IMR-90 (cell line): ENCODE measurements at regions not wholly inside any gene's neighbourhood (a gene's known extent, or its start where the extent isn't known, plus 50 kb on each side); places are given as distances from the start of the nearest gene placed in this dataset.

Source experiments
- RFX5 ChIP-seq: IDR thresholded peaks from 2 replicates; pipeline ENCODE4 v1.8.0; 2012; ENCODE audit warnings: low read depth, mild to moderate bottlenecking, low read length, moderate library complexity
- TF ChIP-seq, protein P1 (sequence below): conservative IDR thresholded peaks from 2 replicates; pipeline ENCODE4 v1.5.1; 2012; ENCODE audit warnings: mild to moderate bottlenecking, low read depth, low read length, improper control_type of control experiment

DNA sequence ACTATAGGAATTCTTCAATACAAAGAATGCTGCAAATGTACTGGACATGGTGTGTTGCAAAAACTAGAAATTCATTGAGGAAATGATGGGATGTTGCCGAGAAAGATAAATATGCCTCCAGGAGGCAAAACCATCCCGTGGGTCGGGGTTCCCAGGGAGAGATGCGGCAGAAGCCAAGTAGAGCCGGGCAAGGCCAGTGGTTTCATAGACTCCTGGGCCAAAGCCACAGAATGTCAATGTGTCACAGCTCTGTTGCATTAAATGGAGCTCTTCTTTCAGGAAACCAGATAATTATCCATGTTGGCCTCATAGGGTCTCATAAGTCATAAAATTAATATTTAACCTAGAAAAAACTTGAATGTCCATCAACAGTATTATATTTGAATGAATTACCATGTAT is 419.5 kb upstream of the CDH10 start:
- TF ChIP-seq RFX5: no peak
- TF ChIP-seq, protein P1, sequence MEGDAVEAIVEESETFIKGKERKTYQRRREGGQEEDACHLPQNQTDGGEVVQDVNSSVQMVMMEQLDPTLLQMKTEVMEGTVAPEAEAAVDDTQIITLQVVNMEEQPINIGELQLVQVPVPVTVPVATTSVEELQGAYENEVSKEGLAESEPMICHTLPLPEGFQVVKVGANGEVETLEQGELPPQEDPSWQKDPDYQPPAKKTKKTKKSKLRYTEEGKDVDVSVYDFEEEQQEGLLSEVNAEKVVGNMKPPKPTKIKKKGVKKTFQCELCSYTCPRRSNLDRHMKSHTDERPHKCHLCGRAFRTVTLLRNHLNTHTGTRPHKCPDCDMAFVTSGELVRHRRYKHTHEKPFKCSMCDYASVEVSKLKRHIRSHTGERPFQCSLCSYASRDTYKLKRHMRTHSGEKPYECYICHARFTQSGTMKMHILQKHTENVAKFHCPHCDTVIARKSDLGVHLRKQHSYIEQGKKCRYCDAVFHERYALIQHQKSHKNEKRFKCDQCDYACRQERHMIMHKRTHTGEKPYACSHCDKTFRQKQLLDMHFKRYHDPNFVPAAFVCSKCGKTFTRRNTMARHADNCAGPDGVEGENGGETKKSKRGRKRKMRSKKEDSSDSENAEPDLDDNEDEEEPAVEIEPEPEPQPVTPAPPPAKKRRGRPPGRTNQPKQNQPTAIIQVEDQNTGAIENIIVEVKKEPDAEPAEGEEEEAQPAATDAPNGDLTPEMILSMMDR: no peak
